GM19324 (cell line): ENCODE measurements at regions not wholly inside any gene's neighbourhood (a gene's known extent, or its start where the extent isn't known, plus 50 kb on each side); places are given as distances from the start of the nearest gene placed in this dataset.
"Not testable (repeated sequence)": the region's sequence is repeated elsewhere in the genome, so short reads cannot be mapped to it uniquely, and the experiment has no call there.

Source experiments
- ATAC-seq: cut with Tn5 transposase; IDR thresholded peaks from one replicate; pipeline ENCODE4 v1.9.1; 2021; ENCODE audit warnings: mild to moderate bottlenecking, moderate library complexity; ENCODE audit not compliant: unreplicated experiment, low FRiP score

DNA sequence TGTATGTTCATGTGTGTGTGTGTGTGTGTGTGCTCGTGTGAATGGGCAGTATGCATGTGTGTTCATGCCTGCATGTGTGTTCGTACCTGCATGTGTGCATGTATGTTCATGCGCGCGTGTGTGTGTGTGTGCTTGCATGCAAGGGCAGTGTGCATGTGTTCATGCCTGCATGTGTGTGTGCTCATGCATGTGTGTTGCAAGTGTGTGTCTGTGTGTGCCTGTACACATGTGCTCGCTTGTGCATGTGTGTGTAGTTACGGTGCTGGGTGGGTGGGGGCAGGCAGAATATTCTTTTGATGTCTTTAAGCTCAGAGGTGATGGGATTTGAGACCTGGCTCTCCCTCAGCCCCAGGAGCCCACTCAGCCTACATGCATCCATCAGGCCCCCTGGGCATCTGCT is 822.1 kb downstream of the BRD1 start:
- ATAC-seq, result no peak

DNA sequence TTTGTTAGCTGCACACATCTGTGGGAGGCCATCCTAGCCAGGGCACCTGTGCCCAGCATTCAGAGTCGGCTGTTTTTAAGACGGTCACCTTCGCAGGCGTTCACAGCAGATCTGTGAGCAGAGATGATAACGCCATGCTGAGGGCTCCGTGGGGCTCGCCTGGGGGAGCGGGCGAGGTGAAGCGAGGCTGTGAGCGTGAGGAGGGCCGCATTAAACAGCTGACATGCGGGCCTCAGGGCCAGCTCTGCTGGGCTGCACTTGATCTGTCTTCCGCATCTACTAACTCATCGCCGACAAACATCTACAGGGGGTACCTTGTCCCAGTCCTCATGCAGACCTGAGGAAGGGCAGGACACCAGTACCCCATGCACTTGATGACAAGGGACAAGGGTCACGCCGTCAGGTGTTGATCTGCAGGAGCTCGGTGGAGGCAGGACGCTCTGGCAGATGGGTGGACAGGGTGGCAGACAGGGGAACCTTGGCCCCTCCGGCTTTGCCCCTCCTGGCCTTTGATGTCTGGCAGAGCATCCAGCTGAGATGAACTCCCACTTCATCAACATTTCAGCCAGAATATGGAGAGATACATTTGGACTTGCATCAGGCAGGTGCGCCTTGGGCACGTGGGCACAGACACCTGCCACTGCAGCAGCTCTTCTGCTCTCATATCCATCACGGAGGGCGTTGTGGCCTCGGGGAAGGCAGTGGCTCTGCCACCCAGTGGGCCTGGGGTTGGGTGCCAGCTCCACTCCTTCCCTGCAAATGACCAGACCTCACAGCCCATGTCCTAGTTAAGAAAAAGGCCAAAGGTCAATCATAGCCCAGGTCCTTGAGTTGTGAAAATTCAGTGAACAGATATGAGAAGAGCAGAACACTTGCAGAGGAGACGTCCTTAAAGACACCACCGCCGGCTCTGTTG is 822.9 kb downstream of the BRD1 start:
- no peak for ATAC-seq

DNA sequence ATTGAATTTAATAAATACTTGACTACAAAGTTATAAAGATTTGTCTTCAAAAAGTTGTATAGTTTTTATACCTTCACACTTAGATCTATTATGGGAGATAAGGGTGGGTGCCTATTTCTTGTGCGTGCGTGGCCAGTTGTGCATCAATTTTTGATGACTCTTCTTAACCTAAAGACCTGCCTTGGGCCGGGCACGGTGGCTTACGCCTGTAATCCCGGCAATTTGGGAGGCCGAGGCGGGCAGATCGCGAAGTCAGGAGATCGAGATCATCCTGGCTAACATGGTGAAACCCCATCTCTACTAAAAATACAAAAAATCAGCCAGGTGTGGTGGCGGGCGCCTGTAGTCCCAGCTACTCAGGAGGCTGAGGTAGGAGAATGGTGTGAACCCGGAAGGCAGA is 830.1 kb downstream of the BRD1 start:
- not testable (repeated sequence) for ATAC-seq

DNA sequence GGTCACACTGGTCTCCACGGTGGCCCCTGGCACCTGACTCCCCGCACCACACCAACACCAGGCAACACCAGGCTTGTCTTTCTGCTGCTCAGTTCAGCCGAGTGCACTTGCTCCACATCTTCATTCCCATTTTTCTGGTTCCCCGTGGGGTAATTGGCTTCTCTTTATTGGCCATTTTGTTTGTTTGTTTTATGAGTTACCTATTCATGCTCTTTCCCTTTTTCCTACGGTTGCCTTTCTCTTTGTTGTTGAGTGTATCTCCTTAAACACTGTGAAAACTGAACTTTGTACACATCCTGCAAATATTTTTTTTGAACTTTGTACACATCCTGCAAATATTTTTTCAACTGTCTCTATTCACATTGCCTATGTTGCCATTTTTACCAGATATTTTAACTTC is 834.0 kb downstream of the BRD1 start:
- no peak for ATAC-seq

DNA sequence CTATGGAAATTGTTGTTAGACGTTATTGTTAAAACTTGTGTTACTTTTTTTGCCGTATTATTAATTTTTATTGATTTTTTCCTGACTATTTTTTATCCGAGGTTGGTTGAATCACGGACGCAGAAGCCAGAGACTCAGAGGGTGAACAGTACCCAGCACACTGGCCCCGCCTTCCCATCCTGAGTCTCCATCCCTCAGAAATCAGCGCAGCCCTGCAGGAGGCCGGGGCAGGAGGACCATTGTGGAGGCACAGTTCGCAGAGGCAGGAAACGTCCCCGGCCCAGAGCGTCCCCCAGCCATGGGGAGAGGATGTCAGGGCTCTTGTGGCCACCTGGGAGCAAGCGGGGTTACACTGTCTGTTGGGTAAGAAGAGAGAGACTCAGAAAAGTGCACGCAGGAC is 843.0 kb downstream of the BRD1 start:
- ATAC-seq, result no peak

DNA sequence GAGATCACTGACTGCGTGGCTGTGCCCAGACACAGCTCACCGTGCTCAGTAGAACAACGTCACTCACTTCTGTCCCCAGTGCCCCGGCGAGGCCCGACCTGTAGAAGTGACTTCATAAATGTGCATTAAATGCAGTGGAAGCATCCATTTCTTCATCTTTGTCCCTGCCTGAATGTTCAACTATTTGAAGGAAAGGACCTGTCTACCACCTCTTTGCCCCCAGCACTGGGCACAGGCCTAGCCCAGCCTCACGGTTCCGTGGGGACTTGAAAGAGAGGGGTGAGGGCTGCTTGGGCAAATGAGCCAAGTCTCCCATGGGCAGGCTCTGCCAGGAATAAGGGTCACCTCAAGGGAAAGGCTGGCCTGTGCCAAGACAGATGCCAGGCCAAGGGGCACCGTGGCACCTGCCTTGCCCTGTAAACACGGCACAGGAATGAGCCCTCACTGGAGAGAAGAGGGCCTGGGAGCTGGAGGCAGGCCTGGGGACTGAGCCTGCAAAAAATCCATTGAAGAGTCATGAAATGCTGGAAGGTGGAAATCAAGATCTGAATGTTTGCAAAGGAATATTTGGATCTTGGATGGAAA is 845.3 kb downstream of the BRD1 start:
- ATAC-seq, result no peak

DNA sequence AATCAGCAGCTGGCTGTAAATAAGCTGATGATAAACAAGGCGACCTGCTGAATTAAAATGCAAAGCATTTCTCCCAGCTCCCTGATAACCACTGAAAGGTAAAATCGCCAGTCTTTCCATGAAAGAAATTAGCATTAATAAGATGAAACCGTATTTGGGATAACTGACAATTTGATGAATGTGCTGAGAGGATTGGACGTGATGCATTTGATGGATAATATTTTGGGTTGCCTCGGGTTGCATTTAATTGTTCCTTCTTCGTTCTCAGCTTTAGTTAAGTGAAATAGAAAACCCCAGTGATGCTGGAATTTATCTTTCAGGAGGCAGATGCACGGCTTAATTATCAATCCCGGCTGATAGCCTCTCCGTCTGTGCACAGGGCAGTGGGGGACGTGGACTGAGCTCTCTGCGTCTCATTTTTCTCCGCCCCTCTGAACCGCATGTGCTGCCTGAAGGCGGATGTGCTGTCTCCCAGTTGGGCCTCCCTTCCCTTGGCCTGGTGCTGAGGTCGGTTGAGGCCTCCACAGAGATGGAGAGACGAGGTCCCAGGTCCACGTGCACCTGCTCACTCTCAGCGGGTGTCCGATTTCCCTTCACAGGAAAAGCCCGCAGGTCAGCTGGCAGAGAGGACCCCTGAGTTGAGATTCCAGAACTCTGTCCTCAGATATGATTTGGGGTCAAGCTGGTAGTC is 846.2 kb downstream of the BRD1 start:
- no peak for ATAC-seq

DNA sequence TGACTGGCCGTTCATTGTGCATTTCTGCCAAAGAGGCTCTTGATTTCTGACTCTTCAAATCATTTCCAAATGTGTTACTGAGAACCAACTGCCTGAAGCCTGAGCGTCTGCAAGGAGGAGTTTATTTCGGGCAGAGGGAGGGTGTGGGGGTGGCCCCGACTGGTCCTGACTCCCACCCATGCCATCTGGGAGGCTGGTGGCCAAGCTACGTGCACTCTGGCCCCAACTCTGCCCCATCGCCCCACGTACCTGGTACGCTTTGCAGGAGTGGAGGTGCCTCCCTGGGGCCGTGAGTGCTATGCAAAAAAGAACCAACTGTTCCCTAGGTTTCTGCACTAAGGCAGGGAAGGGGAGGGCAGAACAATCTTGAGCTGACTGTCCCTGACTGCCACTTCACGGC is 846.8 kb downstream of the BRD1 start:
- ATAC-seq, result no peak

DNA sequence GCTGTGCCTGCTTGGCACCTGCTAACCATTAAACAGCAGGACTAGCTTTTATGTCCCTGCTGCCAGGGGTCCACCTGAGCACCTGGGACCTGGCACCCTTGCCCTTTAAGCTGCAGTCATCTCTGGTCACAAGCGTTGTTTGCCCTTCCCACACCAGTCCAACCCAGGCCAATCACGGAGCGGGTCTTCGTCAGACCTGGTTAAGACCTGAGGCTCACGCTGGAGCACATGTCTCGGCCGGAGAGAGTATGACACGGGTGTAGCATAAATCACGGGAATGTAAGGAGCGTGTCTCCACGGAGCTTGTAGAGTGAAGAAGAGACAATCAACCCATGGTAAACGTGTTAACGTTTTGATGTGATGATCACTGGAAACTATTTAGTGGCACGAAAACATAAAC is 847.3 kb downstream of the BRD1 start:
- no peak for ATAC-seq

DNA sequence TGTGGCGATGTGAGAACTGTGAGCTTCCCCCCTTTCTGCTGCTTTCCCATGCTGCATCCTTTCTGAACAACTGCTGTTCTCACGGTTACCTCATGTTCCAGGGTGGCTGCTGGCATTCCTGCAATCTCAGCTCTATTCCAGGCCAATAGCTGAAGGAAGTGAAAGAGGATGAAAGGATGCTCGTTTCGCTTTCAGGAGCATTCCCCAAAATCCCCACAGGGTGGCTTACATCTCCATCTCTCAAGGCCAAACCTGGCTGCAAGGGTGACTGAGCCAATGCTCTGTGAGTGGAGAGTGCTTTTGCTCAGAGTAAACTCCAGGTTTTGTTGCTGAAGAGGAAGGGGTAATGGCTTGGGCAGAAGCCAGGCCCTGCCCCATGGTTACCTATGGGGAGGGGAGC is 848.2 kb downstream of the BRD1 start:
- ATAC-seq, result no peak

DNA sequence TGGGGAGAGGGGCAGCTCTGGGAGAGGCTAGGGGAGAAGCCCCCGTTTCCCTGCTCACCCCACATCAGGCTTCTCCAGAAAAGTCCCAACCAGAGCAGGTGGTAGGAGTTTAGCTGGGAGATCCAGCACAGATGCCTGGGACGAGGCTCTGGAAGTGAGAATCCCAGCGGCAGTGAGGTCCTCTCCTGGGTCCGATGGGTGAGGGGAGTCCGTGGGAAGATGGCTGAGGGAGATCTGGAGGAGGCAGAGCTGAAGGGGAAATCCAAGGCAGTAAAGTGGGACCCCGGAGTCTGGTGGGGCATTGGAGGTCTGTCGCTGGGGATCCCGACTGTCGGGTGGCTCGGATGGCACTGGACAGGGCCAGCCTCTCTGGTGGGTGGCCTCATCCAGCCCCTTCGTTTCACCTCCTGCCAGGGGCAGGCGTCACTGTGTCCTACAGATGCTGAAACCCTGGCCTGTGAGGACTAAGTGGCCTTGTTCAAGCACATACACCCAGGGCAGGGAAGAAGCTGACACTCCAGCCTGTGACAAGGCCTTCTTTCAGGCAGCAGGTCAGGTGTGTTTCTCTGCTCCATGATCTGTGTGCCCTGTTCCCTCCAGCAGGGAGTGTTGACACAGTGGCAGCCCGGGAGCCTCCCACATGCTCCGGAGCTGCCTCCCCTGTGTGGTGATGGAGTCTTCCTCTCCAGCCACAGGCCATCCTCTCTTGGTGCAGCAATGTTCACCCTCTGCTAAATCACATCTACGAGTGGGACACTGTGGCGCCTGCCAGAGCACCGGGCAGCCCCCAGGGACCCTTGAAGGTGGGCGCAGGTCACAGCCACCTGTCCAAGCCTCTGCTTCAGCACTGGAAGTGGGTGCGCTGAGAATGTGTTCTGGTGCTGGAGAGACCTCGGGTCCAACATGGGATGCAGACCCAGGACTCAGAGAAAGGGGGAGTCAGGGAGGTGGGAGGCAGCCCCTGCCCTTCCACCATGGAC is 850.8 kb downstream of the BRD1 start:
- ATAC-seq, result no peak

DNA sequence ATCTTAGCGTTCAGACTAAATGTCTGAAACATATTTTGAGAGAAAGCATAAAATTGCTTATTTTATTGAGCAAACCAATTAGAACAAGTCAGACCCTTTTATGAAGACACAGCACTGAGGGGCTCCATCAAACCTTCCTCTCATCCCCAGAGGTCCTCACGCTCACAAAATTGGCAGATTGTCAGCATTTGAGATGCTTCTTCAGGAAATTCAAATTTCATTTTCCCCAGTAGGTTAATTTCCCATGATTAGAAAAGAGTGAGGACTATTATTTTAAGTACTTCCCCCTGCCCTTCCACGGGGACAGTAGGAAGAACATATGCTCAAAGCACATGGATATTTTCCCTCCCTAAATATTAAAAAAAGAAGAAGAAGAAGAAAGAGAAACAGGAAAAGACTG is 851.8 kb downstream of the BRD1 start:
- no peak for ATAC-seq

DNA sequence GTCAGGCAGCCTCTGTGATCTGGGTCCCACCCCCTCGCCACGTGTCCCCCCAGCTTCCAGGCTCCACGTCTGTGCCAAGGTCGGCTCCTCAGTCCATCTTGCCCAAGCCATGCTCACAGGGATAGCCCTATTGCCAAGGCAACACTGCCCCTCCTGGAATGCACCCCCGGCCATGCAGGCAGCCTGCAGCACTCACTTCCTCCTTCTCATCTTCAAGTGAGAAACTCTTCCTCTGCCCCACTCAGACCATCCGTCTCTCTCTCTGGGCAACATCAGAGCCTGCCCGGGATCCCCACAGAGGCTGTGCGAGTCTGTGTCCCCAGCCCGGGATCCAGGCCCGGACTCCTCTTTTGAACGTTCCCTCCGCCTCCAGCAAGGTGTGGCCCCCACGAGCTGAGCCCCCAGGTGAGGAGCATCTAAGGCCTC is 852.3 kb downstream of the BRD1 start:
- no peak for ATAC-seq

DNA sequence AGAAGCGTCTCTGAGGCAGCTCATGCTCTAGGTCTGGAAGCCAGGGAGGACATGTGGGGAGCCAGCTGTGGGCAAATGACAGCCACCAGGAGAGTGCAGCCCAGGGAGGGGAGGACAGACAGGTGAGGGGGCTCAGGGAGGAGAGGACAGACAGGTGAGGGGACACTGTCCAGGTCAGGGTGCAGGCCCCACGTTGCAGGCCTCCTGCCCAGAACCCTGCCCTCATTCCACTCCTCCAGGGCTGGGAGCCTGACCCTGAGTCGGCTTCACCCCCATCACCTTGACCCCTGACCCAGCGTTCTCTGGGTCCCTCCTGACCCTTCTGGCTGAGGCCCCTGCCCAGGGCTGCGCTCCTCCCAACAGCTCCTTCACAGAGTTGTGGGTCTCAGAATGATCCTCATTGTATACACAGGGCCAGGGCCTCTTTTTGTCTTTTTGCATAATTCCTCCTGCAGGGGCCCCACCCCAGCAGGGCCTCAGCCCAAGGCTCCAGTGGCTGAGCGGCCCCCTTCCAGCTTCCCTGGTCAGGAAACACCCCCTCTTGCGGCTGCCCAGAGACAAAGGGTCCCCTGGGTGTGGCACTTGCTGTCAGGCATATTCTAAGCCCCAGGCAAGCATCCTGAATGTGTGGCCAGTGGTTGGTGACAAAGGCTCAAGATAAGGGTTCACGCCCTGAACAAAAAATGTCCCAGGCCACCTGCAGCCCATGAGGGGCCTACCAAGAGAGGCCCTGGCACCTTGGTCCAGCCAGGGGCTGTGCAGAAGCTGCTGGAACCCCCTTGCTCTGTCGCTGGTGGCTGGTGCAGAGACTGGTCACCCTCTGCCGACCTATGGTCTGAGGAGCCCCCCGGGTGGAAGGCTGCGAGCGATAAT is 853.0 kb downstream of the BRD1 start:
- ATAC-seq, result no peak

DNA sequence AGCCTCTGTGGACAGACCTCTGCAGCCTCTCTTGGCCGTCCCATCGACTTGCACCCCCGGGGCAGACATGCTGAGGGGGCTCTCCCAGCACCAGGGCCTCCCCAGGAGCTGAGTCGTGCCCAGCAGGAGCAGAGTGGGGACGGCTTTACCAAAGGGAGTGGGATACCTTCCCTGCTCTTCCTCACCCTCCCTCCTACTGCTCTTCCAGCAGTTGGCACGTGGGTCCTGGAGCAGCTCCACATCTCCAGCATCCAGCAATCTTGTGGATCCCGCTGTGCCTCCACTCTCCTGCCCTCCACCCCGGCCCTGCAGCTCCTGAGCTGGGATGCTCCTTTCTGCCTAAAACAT is 854.0 kb downstream of the BRD1 start:
- no peak for ATAC-seq

DNA sequence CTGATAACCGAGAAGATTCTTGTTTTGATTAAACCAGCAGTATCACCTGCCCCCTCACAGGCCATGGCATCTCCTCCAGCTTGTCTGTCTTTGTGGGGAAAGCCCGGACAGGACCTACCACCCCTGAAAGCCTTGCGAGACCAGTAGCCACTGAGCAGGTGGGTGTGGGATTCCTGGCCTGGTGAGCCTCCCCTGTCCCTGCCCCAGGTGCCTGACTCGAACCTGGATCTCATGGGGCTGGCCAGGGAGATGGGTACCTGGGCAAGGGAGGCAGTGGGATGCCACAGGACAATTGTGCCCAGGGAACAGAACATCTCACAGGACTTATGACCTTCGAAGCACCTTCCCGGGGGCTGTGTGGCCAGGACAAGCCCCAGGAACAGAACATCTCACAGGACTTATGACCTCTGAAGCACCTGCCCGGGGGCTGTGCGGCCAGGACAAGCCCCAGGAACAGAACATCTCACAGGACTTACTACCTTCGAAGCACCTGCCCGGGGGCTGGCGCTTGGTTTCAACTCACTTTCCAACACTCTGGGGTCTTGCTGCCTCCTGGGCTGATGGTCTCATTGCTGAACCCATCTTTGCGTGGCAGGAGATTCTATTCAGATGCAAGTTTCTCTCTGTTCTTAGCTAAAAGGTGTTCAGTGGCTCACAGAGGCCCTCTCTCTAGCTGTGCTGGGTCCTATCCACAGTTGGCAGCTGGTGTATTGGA is 854.5 kb downstream of the BRD1 start:
- ATAC-seq, result no peak

DNA sequence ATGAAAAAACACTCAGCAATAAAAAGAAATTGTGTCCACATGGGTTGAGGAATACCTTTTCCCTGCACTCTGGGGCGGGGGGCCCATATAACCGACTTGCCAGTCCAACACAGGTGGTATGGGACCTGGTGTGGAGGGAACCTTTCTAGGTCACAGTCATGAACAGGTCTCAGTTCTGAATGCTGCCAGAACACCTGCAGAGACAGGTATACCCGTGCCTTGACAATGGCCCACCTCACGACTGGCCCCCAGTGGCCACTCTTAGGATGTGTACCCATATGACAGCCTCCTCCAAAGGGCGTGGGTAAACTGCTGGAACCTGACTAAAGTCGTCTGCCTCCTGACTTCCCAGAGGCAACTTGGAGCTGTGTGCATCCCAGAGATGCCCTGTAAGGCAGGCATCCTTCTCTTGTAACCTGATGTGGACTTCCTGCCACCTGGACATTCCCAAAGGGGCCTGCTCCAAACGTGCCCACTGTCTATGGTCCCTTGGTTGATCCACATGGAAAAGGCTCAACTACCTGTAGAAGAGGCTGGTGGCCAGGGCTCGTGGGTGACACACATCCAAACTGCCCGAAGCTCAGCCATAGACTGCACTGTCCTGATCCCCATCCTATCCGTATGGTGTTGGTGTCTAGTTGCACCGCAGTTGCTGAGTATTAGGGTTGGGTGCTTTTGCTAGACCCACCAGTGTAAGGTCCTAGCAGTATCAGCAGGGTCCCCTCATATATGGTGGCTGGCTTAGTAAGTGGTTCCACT is 859.3 kb downstream of the BRD1 start:
- no peak for ATAC-seq

DNA sequence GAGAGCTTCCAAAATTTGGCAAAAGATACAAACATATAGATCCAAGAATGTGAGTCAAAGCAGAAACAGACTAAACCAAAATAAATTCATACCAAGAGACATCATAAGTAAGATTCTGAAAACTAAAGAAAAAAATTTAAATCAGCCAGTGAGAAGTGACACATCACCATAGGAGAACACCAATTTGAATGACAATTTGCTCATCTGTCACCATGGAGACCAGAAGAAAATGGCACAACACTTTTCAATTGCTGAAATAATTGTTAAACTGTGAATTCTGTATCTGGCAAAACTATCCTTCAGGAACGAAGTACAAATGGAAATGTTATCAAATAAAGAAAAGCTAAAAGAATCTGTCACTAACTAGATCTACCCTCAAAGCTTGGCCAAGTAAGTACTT is 864.3 kb downstream of the BRD1 start:
- no peak for ATAC-seq
